NCI-H146 treated with DMSO at 0.1 percent for 48 hours (cell line): ENCODE measurements at regions not wholly inside any gene's neighbourhood (a gene's known extent, or its start where the extent isn't known, plus 50 kb on each side); places are given as distances from the start of the nearest gene placed in this dataset.

ENCODE experiments used
- DNase-seq: peaks from one replicate; lab custom pipeline; 2025; ENCODE audit not compliant: unreplicated experiment; lab: John Stamatoyannopoulos, UW

DNA sequence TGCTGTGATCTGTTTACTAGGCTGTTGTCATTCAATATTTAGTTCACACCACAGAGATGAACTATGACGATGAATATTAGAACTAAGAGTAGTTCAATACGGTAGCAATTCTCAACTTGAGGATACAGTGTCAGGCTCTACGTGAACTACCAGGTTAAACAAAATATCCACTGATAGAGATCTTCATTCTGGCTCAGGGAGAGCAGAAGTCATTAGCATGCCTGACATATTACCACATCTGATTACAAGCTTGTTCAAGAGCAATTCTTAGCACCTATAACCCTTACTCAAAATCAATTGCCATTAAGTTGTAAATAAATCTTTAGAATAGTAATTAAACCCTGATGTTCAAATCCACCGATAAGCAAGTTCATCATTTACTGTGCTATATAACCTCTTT, 207.2 kb downstream of the CHRM3 start:
- no peak for DNase-seq

DNA sequence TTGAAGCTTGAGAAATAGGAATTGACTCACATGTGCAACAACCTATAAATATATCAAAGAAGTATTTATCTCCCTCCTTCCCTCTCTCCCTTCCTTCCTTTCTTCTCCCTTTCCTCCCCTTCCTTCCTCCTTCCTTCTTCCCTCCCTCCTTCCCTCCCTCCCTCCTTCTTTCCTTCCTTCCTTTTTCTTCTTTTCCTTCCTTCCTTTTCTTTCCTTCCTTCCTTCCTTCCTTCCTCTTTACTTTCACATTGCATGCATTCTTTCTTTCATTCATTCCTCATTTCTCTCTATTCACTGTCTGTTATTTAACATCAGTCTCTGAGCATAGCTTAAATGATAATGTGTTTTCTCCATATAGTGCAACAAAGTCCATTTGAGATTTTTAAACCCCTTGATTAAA, 214.2 kb downstream of the CHRM3 start:
- DNase-seq, result no peak

DNA sequence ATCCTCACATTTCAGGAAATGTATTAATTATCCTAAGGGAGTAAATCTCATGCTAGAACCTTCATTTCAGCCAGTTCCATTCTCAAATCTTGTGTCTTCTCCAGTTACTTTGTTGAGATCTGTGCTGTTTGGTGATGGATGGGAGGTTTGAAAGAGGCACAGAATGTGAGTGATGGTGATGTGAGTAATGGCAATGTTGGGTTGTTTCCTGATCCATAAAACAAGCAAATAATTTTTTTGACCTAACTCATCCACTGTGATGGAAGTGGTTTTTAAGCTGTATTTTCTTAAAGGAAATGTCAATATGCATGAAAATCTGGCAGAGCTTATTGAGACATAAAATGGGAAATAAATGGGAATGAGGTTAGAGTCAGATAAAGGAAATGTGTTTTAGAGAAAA, 214.7 kb downstream of the CHRM3 start:
- DNase-seq, result no peak

DNA sequence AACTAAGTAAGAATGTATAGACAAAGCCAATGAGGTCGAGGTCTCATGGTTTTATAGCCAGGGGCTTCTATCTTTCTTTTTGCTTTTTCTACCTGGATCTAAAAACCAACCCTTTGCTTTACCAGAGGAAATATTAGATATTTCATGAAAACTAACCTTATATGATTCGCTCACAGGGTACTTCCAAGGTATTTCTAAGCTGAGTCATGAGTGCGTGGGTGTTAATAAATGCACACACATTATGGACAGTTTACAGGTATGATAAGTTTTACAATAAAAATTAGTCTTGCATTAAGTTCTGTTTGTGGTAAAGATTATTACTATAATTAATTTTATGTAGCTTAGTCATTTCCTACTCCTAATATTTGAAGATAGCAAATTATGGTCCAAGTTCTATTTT, 217.2 kb downstream of the CHRM3 start:
- no peak for DNase-seq

DNA sequence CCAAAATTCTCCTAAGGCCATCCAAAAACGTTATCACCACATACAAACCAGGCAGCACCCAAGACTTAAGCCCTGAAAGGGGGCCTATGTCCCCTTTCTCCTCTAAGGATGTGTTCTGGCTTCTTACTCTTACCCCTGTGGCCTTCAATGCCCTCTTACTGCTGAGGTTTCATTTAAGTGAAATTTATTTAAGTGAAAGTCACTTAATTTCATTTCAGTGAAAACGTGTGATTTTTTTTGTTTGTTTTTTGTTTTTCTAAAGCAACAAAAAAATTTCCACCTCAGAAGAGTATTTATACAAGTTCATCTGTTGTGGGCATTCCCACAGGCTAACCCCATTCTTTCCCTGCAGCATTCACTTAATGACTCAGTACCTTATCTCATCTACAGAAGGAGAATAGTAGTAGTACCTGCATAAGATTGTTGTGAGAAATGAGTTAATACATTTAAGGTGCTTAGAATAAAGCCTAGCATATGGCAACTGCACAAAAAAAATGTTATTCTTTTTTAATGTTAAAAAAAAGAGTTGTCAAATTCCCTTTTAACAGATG, 220.6 kb downstream of the CHRM3 start:
- DNase-seq, result no peak

DNA sequence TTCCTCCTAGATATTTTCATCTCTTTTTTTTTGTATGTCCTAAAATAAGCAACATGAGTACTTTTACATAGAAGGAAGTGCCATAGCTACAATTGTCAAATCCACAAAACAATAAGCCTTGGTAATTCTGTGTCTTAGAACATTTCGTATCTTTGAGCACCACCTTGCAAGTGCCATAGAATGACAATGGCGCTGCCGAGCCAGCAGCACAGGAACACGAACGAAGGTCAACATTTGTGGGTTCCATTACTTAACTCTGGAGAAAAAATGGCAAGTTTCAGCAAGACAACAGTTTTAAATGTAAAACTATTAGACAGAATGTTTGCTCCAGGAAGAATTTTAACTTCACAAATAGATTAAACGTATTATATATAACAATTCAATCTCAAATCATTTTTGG, 222.1 kb downstream of the CHRM3 start:
- no peak for DNase-seq

DNA sequence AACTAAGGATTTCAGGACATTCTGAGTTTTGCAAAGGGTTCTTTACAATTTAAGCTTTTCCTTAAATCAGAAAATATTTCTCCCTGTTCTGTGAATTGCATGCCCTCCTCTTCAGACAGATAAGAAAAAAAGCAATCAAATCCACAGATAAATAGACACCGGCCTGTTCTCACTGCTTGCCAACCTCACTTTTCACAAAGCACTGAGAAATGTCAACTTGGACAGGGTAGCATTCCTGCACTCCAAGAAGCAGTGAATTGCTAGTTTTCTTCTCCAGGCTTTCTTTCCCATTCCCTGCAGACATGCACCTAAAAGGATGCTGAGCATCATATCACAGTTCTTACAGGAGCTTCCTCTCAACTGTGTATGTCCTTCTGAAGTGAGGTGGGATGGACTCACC, 226.0 kb downstream of the CHRM3 start:
- no peak for DNase-seq

DNA sequence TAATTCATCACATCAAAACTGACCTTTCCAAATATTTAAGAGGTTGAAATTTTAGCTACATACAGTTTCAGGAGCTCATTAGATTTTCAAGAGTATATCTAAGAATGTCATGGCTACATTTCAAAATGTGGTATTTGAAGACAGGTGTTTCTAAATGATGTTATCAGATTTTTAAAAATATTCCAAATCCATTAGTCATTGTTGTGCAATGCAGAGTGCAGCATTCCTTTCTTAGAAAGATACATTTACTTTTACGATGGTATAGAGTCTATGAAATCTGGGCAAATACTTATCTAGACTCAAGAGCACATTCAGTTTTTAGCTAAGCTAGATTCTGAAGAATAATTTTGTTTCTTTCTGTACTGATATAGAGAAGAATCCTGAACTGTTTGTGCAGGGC, 230.3 kb downstream of the CHRM3 start:
- no peak for DNase-seq

DNA sequence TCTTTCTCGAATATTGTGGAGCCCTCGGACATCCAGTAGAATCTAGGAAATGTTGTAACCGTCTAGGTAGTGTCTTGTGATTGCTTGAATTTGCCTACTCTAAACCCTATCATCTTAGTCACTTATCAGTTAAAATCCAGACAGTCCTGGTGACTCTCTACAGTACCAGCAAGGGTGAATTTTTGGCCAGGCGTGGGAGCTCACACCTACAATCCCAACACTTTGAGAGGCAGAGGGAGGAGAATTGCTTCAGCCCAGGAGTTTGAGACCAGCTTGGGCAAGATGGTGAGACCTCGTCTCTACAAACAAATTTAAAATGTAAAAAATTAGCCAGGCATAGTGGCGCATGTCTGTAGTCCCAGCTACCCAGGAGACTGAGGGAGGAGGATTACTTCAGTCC, 230.9 kb downstream of the CHRM3 start:
- DNase-seq, result no peak

DNA sequence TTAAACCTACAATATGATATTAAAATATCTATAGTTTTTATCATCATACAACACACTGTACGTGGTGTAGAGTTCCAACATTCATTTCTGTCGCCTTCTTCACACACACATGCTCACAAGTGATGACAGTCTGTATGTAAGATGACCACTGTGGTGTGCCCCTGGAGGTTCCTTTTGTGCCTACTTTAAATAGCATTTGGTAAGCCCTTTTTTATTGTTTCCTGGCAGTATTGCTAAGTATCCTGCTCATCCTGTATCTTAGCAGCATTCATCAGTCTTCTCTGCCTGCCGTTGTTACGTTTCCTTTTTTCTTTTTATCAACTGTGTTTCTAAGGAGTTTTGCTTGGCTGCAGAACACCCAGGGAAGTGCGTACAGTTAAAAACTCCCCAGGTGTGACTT, 231.4 kb downstream of the CHRM3 start:
- DNase-seq, result no peak

DNA sequence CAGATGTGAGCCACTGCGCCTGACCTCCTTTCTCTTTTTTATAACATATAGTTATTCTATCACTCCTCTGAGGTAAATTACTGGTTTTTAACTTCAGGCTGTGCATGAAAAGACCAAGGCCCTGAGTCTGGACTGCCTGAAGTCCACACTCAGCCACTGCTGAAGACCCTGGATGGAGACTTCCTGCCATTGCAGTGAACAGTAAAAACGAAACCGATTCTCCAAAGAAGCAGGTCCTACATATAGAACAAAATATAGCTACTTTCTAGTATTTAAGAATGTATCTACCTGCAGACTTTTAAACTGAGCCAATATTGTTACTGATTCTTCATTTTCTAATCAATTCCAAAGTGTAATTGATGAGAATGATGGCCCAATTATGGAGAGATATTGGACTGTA, 232.8 kb downstream of the CHRM3 start:
- DNase-seq, result no peak

DNA sequence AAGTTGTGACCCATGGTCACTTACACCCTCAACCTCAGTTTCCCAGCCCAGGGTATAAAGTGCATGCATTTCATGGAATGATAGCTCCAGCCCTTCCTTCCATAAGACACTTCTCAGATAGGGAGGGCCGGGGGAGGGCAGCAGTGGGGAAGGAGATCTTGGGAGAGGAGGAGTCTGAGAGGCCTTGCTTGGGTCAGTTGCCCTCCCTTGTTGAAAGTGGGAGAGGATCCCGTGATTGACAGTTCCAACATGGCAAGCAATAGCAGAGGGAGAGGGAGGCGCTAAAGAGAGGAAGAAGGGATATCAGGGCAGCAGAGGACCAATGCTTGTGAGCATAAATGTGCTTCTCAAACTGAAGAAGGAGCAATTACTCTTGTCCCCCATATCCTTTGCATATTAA, 244.4 kb downstream of the CHRM3 start:
- no peak for DNase-seq

DNA sequence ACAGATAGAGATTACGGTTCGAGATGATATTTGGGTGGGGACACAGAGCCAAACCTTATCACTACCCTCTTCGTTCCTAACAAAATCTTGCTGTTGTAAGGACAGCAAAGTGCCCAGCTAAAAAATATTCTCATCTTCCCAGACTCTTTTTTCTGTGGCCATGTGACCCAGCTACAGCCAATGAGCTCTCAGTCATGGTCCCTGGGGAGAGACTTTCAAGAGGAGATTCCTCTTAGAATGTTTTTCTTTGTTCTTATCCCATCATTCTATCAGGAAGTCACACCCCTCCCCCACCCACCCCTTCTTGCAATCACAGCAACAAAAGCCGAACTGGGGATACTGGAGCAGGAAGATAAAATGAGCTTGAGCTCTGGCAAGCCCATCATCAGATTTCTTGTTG, 247.1 kb downstream of the CHRM3 start:
- no peak for DNase-seq

DNA sequence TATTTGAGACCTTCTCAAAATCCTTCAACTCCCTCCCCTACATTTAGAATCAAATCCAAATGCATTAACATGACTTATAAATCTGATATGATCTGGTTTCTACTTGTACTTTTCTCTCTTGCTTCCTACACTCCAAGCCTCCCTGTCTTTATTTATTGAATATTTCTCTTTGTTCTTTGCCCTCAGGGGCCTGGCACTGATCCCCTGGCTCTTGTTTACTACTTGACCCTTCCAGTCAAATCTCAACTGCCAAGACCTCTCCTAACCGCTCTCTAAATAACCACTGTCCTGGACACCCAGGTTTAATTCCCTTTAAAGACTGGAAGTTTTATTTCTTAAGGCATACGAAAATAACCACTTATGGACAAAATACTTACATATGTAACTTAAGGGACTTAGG, 248.9 kb downstream of the CHRM3 start:
- no peak for DNase-seq

DNA sequence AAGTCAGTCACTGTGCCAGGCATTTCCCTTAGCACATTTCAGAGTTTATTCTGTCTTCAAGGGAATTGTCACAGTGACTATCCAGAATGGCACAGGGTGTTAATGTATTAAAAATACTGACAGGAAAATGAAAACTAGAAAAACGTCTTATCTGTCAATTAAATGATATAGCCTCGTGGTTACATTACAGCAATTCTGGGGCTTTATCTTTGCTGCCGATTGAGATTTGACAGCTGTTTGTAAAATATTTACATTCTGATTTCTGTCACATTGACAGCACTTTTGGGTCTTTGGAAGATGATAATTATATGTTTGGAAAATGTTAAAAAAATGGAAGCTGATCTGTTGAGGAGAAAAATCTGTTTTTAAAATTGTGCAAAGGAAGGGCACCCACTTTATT, 250.0 kb downstream of the CHRM3 start:
- DNase-seq, result no peak

DNA sequence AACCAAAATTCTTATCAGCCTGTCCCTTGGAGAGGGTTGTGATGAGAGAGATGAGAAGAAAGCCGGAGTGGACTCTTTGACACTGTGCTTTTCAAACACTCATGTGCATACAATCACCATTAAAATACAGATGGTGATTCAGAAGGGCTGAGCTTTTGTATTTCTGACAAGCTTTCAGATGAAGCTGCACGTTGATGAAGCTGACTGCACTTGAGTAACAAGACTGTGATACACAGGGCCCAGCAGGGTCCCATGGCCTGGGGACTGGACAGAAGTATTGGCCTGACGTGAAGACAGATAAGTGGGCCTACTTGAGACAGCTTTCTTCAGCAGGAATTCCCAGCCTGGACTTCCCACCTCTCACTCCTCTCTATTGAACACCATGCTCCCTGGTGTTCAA, 258.2 kb downstream of the CHRM3 start:
- DNase-seq, result no peak

DNA sequence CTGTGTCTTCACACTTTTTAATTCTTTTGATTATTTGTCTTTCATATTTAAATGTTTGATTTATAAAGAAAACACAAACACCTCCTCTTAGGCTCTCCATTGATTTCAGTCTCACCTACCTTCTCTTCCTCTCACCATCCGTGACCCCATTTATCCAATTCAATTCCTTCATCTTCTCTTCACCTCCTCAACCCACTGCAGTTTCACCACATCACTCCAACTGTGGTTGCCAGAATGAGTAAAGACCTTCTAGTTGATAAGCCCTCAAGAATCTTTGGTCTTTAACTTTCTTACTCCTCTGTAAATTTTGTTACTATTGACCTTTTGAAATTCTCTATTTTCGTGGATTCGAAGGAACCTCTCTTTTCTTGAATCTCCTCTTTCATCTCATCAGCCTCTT, 260.7 kb downstream of the CHRM3 start:
- DNase-seq, result no peak

DNA sequence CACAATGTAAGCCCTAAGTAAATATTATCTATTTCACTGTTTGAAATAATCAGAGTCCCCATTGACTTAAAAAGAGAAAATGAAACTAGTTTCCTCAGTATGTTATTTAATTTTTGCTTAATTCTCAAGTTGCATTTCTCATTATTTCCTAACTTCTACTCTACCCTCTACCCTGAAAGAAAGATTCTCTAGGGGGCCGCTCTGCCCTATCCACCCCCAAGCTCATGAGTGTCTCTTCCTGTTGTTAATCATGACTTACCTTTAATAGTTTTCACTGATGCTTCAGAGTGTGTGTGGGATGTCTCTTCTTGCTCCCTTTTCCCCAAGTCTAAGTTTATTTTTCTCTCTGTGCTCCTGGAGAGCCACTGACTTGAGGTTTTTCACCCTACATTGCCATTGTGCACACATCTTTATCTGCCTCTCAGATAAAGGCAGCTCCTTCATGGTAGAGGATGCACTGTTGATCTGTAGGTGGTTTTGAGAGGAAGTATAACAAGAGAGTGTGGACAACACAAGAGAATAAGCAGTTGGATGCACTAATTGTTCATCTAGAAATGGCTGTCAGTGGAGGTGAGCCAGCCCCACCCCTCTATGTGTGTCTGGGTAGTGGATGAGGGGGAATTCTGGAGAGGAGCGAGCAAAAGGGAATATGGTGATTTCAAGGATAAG, 261.7 kb downstream of the CHRM3 start:
- DNase-seq, result no peak

DNA sequence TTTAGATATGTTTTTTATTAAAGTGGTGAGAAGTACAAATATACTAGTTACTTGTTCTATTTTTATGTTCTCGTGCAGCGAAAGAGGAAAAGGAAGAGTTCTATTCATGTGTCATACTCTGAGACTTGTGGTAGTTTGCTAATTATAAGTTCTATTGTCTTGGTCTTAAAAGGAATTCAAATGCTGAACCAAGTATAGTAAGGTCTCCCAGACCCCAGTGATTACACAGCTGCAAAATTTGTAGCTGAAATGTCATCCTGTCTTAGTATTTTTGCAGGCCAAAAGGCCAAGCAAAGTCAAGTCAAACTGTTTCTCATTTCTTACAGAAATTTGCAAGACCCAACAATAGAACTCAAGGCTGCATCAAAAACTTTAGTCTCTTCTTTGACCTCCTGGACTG, 268.7 kb downstream of the CHRM3 start:
- DNase-seq, result no peak

DNA sequence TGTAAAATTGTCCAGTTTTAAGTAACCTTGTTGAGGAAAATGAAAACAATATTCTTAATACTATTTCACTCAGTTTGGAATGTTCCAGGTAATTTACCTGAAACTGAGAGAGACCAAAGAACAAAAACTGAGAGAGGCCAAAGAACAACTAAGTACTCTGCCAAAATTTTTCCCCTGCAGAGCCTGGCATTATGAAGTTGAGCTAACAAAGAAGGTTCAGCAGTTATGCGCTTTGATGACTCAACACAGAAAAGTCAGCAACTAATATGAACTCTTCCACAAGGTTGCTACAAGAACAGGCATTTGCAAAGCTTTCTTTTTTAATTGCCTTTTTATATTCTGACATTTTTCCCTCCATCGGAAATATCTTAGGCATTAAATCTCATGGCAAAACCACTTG, 270.9 kb downstream of the CHRM3 start:
- DNase-seq, result no peak

DNA sequence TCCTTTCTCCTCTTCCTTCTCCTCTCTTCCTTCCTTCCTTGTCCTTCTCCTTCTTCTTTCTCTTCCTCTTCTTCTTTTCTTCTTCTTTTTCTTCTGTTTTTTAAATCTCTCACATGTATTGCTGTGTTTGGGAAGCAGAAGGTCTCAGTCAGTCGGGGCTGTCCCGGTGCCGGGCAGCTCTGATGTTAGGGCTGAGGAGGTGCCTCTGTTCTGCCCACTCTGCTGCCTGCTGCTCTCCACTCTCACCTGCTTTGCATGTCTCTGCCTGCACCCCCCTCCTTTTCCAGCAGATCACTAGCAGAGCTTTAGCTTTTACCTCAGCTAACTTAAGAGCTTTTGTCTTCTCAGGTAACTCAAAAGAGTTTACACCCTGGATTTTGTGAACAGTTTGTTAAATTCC, 276.6 kb downstream of the CHRM3 start:
- DNase-seq, result no peak

DNA sequence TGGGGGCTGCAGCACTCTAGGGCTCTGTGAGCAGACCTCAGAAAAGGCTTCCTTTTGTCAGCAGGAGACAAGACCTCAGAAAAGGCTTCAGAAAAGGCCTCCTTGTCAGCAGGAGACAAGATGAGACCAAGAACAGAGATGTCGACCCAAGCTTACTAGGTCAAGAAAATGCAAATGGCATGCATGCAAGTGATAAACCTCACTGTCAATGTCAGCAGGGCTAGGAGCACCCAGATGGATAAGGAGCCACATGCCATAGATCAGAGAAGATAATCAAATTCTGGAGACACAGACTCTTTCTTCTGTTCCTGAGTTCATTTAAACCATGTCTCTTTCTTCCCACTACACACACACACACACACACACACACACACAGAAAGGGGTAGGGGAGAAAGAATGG, 285.9 kb downstream of the CHRM3 start:
- no peak for DNase-seq

DNA sequence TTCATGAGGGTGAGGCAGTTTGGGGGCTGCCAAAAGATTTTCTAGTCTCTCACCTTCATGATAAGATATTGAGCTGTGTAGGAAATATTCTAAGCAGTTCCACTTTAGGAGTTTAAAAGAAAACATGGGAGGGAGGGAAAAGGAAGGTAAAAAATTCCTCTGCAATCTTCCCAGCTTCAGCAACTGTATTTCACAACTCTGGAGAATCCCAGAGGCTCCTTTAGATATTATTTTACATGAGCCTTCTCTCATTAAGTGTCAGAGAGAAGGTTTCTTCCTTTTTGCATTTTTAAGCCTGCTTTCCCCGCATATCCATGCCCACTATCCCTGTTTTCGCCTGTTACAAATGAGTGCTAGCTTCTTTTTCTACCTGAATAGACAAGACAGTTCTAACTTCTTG, 289.4 kb downstream of the CHRM3 start:
- no peak for DNase-seq
